ENCODE measurements at regions not wholly inside any gene's neighbourhood (a gene's known extent, or its start where the extent isn't known, plus 50 kb on each side); places are given as distances from the start of the nearest gene placed in this dataset.

- Histone ChIP-seq H3F3A (replicated peaks; ENCODE audit: insufficient read depth) (peaks cover 14% of the 10 kb centered on the region), H2AFZ (ENCODE audit: low read depth) (no peak overlapping the region), H3K4me2 (no peak overlapping the region), H4K20me1 (ENCODE audit: insufficient read depth) (no peaks in the 10 kb centered on the region), H3K9me2 (no peaks in the 10 kb centered on the region), H3K4me3 (ENCODE audit: low read depth in 2 of 2, low read length in 1 of 2) (no peak overlapping the region), H3K27ac (ENCODE audit: low read depth in 2 of 2, low read length in 1 of 2) (peak overlapping the region; percentile 38 to 43; a peak in 3 of 4 replicates), H3K79me2 (ENCODE audit: insufficient read depth) (no peaks in the 10 kb centered on the region), H3K36me3 (replicated peaks in 1 of 2; ENCODE audit: control insufficient read depth in 1 of 2, insufficient read depth in 2 of 2, low read length in 1 of 2) (no peaks in the 10 kb centered on the region), H3K9ac (no peak overlapping the region), H3K4me1 (ENCODE audit: control insufficient read depth in 1 of 2, insufficient read depth in 2 of 2, low read depth in 1 of 2, low read length in 1 of 2) (peaks cover 0 to 34% of the 10 kb centered on the region in 2 experiments; a peak in 2 of 4 replicates), H3K9me3 (no peaks in the 10 kb centered on the region), H3K27me3 (ENCODE audit: insufficient read depth) (no peaks in the 10 kb centered on the region)
- POLR2A ChIA-PET, result no interaction called here
- no peak for TF ChIP-seq NFIC (IDR thresholded peaks at IDR 0.05; ENCODE audit: borderline replicate concordance)
- TF ChIP-seq, protein P1, sequence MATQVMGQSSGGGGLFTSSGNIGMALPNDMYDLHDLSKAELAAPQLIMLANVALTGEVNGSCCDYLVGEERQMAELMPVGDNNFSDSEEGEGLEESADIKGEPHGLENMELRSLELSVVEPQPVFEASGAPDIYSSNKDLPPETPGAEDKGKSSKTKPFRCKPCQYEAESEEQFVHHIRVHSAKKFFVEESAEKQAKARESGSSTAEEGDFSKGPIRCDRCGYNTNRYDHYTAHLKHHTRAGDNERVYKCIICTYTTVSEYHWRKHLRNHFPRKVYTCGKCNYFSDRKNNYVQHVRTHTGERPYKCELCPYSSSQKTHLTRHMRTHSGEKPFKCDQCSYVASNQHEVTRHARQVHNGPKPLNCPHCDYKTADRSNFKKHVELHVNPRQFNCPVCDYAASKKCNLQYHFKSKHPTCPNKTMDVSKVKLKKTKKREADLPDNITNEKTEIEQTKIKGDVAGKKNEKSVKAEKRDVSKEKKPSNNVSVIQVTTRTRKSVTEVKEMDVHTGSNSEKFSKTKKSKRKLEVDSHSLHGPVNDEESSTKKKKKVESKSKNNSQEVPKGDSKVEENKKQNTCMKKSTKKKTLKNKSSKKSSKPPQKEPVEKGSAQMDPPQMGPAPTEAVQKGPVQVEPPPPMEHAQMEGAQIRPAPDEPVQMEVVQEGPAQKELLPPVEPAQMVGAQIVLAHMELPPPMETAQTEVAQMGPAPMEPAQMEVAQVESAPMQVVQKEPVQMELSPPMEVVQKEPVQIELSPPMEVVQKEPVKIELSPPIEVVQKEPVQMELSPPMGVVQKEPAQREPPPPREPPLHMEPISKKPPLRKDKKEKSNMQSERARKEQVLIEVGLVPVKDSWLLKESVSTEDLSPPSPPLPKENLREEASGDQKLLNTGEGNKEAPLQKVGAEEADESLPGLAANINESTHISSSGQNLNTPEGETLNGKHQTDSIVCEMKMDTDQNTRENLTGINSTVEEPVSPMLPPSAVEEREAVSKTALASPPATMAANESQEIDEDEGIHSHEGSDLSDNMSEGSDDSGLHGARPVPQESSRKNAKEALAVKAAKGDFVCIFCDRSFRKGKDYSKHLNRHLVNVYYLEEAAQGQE (IDR thresholded peaks at IDR 0.05; ENCODE audit: low read depth, low read length), result no peak
- CTCF ChIA-PET, result no interaction called here
- no peak for DNase-seq
These were observed 161.6 kb upstream of the SPRY1 start for GRCh38 chr4:123234955-123235354.

- ChIA-PET CTCF (no interaction called here), POLR2A (no interaction called here)
- Histone ChIP-seq H3K36me3 (replicated peaks in 1 of 2; ENCODE audit: control insufficient read depth in 1 of 2, insufficient read depth in 2 of 2, low read length in 1 of 2) (no peaks in the 10 kb centered on the region), H3K4me3 (ENCODE audit: low read depth in 2 of 2, low read length in 1 of 2) (no peak overlapping the region), H3K79me2 (ENCODE audit: insufficient read depth) (no peaks in the 10 kb centered on the region), H2AFZ (ENCODE audit: low read depth) (no peak overlapping the region), H3K9me3 (no peaks in the 10 kb centered on the region), H3F3A (replicated peaks; ENCODE audit: insufficient read depth) (peaks cover 14% of the 10 kb centered on the region), H3K27ac (ENCODE audit: low read depth in 2 of 2, low read length in 1 of 2) (peak overlapping the region; percentile 38 to 43; a peak in 3 of 4 replicates), H4K20me1 (ENCODE audit: insufficient read depth) (no peaks in the 10 kb centered on the region), H3K9ac (no peak overlapping the region; the same call in 1 of the 2 replicates), H3K9me2 (no peaks in the 10 kb centered on the region), H3K4me1 (ENCODE audit: control insufficient read depth in 1 of 2, insufficient read depth in 2 of 2, low read depth in 1 of 2, low read length in 1 of 2) (peaks cover 0 to 34% of the 10 kb centered on the region in 2 experiments; a peak in 2 of 4 replicates), H3K27me3 (ENCODE audit: insufficient read depth) (no peaks in the 10 kb centered on the region), H3K4me2 (no peak overlapping the region; the same call in 1 of the 2 replicates)
- TF ChIP-seq, protein P2, sequence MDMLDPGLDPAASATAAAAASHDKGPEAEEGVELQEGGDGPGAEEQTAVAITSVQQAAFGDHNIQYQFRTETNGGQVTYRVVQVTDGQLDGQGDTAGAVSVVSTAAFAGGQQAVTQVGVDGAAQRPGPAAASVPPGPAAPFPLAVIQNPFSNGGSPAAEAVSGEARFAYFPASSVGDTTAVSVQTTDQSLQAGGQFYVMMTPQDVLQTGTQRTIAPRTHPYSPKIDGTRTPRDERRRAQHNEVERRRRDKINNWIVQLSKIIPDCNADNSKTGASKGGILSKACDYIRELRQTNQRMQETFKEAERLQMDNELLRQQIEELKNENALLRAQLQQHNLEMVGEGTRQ (IDR thresholded peaks at IDR 0.05; ENCODE audit: borderline replicate concordance, low read depth, low read length), result no peak
- no peak for TF ChIP-seq ELF1 (IDR thresholded peaks at IDR 0.05)
- no peak for TF ChIP-seq TCF12 (IDR thresholded peaks at IDR 0.05)
- peak; percentile 69 for TF ChIP-seq PBX3 (IDR thresholded peaks at IDR 0.05)
- TF ChIP-seq POLR2AphosphoS5 (IDR thresholded peaks at IDR 0.05; ENCODE audit: low read depth, low read length), result no peak
- TF ChIP-seq MEF2A (IDR thresholded peaks at IDR 0.05; ENCODE audit: borderline replicate concordance, low read depth), result 0 out of 2 replicates have a peak, but pooled peaks have one; percentile 28
- TF ChIP-seq RFX5 (IDR thresholded peaks at IDR 0.05; ENCODE audit: low read length), result no peak
- peak; percentile 20; the same call in 1 of the 2 replicates for TF ChIP-seq JUND (IDR thresholded peaks at IDR 0.05)
- TF ChIP-seq FOSL2 (IDR thresholded peaks at IDR 0.05; ENCODE audit: borderline replicate concordance, low read depth), result 0 out of 2 replicates have a peak, but pooled peaks have one; percentile 1
- DNase-seq, result no peak
- 59% methylated on average over 2 of the region's 2 CpGs for WGBS (ENCODE audit: low lambda C conversion rate)
These were observed 161.2 kb upstream of the SPRY1 start for GRCh38 chr4:123235431-123235830.

Measured in SK-N-SH (cell line).